Heart left ventricle (tissue), 13 donors: ENCODE measurements at regions not wholly inside any gene's neighbourhood (a gene's known extent, or its start where the extent isn't known, plus 50 kb on each side); places are given as distances from the start of the nearest gene placed in this dataset.

Source experiments
- POLR2A ChIP-seq, 2 donors: fragments of 450-650 bp; IDR thresholded peaks; one replicate each; pipeline ENCODE4 v1.6.1; 2017; ENCODE audit warnings: antibody characterized with exemption in 2 of 2, mild to moderate bottlenecking in 2 of 2, moderate library complexity in 2 of 2
- TF ChIP-seq, protein P1 (sequence below), 12 donors: fragments of 200-600 bp; sonication (generic) in 4 of 12; IDR thresholded peaks; one replicate each; pipeline versions ENCODE4 v1.5.0 to v1.8.0; 2018 to 2022; ENCODE audit warnings: antibody characterized with exemption in 12 of 12, mild to moderate bottlenecking in 5 of 12
- donor health status: ischemic (EF 13 %, LVEDD 7.1; RV severe dilation, severe dysfunction).
- donor health status: DM: no; HTN: yes; CAD: no.
- donor health status: DM: no; HTN: no; CAD: no.
- donor health status: ischemic (EF 25% LVEDD 6.9; RV normal size, moderate dysfunction).
- donor health status: ischemic (EF 25% LVEDD 5.7; RV mildly dilated, moderate dysfunction).
- donor health status: ischemic (EF 35%, LVEDD 5.7; RV mildly dilated, moderate dysfunction).
- donor health status: nonischemic (EF 11% LVEDD 7.7; RV severe dilation, severe dysfunction).
- donor health status: DM: yes; HTN: yes; CAD: no.
- donor health status: PGD.
- donor health status: ischemic (EF 29% LVEDD 5.4; RV normal size, mild dysfunction).
- donor health status: nonischemic (EF 23%, LVEDD 6.1; RV moderate dilation, normal function).

DNA sequence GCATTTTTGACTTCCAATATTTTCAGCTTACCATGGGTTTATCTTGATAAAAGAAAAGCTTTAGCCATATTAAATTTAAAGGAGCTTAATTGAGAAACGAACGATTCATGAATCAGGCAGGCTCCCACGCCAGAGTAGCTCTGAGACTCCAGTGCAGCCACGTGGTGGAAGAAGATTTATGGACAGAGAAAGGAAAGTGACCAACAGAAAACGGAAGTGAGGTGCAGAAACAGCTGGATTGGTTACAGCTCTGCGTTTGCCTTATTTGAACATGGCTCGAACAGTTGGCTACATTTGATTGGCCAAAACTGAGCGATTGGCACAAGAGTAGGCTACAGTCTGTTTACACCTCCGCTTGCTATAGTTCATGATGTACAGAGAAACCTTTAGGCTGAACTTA is 395.4 kb downstream of the GATA3 start:
- TF ChIP-seq POLR2A (IDR thresholded peaks at IDR 0.05), result no peak
- TF ChIP-seq, protein P1, sequence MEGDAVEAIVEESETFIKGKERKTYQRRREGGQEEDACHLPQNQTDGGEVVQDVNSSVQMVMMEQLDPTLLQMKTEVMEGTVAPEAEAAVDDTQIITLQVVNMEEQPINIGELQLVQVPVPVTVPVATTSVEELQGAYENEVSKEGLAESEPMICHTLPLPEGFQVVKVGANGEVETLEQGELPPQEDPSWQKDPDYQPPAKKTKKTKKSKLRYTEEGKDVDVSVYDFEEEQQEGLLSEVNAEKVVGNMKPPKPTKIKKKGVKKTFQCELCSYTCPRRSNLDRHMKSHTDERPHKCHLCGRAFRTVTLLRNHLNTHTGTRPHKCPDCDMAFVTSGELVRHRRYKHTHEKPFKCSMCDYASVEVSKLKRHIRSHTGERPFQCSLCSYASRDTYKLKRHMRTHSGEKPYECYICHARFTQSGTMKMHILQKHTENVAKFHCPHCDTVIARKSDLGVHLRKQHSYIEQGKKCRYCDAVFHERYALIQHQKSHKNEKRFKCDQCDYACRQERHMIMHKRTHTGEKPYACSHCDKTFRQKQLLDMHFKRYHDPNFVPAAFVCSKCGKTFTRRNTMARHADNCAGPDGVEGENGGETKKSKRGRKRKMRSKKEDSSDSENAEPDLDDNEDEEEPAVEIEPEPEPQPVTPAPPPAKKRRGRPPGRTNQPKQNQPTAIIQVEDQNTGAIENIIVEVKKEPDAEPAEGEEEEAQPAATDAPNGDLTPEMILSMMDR (IDR thresholded peaks at IDR 0.05), result no peak
